Kidney (tissue), 13 donors: ENCODE measurements at regions not wholly inside any gene's neighbourhood (a gene's known extent, or its start where the extent isn't known, plus 50 kb on each side); places are given as distances from the start of the nearest gene placed in this dataset.

Experiments used
- DNase-seq, 5 donors: peaks; one replicate each; pipeline ENCODE4 v3.0.0-alpha.2; 2013 to 2020
- FAIRE-seq: peaks from 2 replicates; lab custom pipeline; 2012; peaks lifted over from hg19 to GRCh38; lab: Jason Lieb, UNC
- H3K27ac ChIP-seq, 2 donors: one replicate each; pipeline ENCODE4 v1.7.0; 2013; ENCODE audit warnings: low read depth in 2 of 2, low read length in 2 of 2, inconsistent platforms in 1 of 2
- H3K27me3 ChIP-seq: one replicate; pipeline ENCODE4 v1.7.1; 2013; ENCODE audit warnings: low read length, inconsistent platforms; ENCODE audit not compliant: control insufficient read depth, insufficient read depth
- H3K36me3 ChIP-seq, 3 donors: one replicate each; pipeline versions ENCODE4 v1.7.0 to v1.7.1; 2013; ENCODE audit warnings: low read length in 3 of 3, control low read depth in 1 of 3, inconsistent platforms in 1 of 3; ENCODE audit not compliant: insufficient read depth in 3 of 3, control insufficient read depth in 2 of 3
- H3K4me1 ChIP-seq, 3 donors: one replicate each; pipeline versions ENCODE4 v1.7.0 to v1.7.1; 2013; ENCODE audit warnings: low read length in 3 of 3, inconsistent platforms in 1 of 3, low read depth in 1 of 3; ENCODE audit not compliant: control insufficient read depth in 2 of 3, insufficient read depth in 2 of 3
- H3K4me3 ChIP-seq, 3 donors: one replicate each; pipeline versions ENCODE4 v1.7.0 to v1.8.1; 2013; ENCODE audit warnings: low read length in 3 of 3, control low read depth in 1 of 3, inconsistent platforms in 1 of 3
- H3K9ac ChIP-seq, 3 donors: one replicate each; pipeline versions ENCODE4 v1.7.0 to v1.7.1; 2013; ENCODE audit warnings: low read length in 3 of 3, control low read depth in 1 of 3, inconsistent platforms in 1 of 3
- H3K9me3 ChIP-seq, 3 donors: one replicate each; pipeline versions ENCODE4 v1.7.0 to v1.7.1; 2013; ENCODE audit warnings: low read length in 3 of 3, control low read depth in 1 of 3, inconsistent platforms in 1 of 3; ENCODE audit not compliant: control insufficient read depth in 2 of 3, insufficient read depth in 1 of 3
- CTCF ChIP-seq: IDR thresholded peaks from 3 replicates; pipeline ENCODE4 v1.5.1; 2012; ENCODE audit warnings: mild to moderate bottlenecking, moderate library complexity, borderline replicate concordance; ENCODE audit not compliant: insufficient read depth; ENCODE audit errors: extremely low read depth
- intact Hi-C: fragments of 100-400 bp; cut with DNase I; formaldehyde crosslinking; loops from one replicate; pipeline ENCODE4 v1.11.1; 2022
- donor health status: control.
- donor health status: control.
- donor health status: control.
- donor health status: control.
- donor health status: control.
- donor health status: DM: yes; HTN: yes; CAD: no.
- donor health status: Normal renal cell carcinoma (clear cell type).

GRCh38 chr6:14442242-14442641, 324.7 kb downstream of the CD83 start:
- no peak for DNase-seq
- Histone ChIP-seq H3K4me1 (no peaks in the 10 kb centered on the region), H3K4me3 (no peak overlapping the region), H3K27ac (no peak overlapping the region), H3K9me3 (no peaks in the 10 kb centered on the region), H3K9ac (no peak overlapping the region), H3K36me3 (no peaks in the 10 kb centered on the region), H3K27me3 (no peaks in the 10 kb centered on the region)
- intact Hi-C loops, result no loop called here
- no peak for TF ChIP-seq CTCF
- no peak for FAIRE-seq

GRCh38 chr6:14443629-14444268, 326.2 kb downstream of the CD83 start:
- Histone ChIP-seq H3K9me3 (no peaks in the 10 kb centered on the region), H3K9ac (no peak overlapping the region), H3K4me3 (no peak overlapping the region), H3K27me3 (no peaks in the 10 kb centered on the region), H3K36me3 (no peaks in the 10 kb centered on the region), H3K27ac (no peak overlapping the region), H3K4me1 (no peaks in the 10 kb centered on the region)
- no peak for TF ChIP-seq CTCF
- no peak for DNase-seq
- FAIRE-seq, result no peak
- intact Hi-C loops, result no loop called here

GRCh38 chr6:14444295-14444972, 326.9 kb downstream of the CD83 start:
- DNase-seq, result no peak
- Histone ChIP-seq H3K27ac (no peak overlapping the region), H3K9me3 (no peaks in the 10 kb centered on the region), H3K4me3 (no peak overlapping the region), H3K36me3 (no peaks in the 10 kb centered on the region), H3K4me1 (no peaks in the 10 kb centered on the region), H3K9ac (no peak overlapping the region), H3K27me3 (no peaks in the 10 kb centered on the region)
- FAIRE-seq, result no peak
- intact Hi-C loops, result no loop called here
- no peak for TF ChIP-seq CTCF
